Endothelial cell of umbilical vein (primary cell): ENCODE measurements at regions not wholly inside any gene's neighbourhood (a gene's known extent, or its start where the extent isn't known, plus 50 kb on each side); places are given as distances from the start of the nearest gene placed in this dataset.

Experiments
- BruUV-seq: library from RNA; stranded (reverse); fragments of 400-500 nt; replicated peaks from 2 replicates; lab custom pipeline; 2021; lab: Mats Ljungman, UMichigan
- CTCF ChIA-PET: fragments of 300-600, 350-600 bp; sonication (Branson Sonifier 250); formaldehyde crosslinking; loops from one replicate; lab custom pipeline; 2021; ENCODE audit warnings: antibody characterized with exemption, inconsistent platforms; lab: Charles Lee
- POLR2A ChIA-PET: fragments of 300-600, 350-600 bp; sonication (Branson Sonifier 250); formaldehyde crosslinking; loops from one replicate; lab custom pipeline; 2021; ENCODE audit warnings: antibody characterized with exemption, inconsistent platforms; lab: Charles Lee
- DNase-seq: peaks from one replicate; pipeline ENCODE4 v3.0.0-alpha.2; 2011; ENCODE audit warnings: low read depth, low spot score
- FAIRE-seq: peaks from 2 replicates; lab custom pipeline; 2011; peaks lifted over from hg19 to GRCh38; lab: Jason Lieb, UNC
- H2AFZ ChIP-seq: 2 replicates; pipeline ENCODE4 v1.6.0; 2012; ENCODE audit warnings: low read depth, low read length, control low read depth, inconsistent platforms
- H3K27ac ChIP-seq: 2 replicates; pipeline ENCODE4 v1.5.1; 2011; ENCODE audit warnings: low read depth, mild to moderate bottlenecking, control low read depth, low read length, moderate library complexity; ENCODE audit not compliant: insufficient read depth
- H3K27me3 ChIP-seq, 2 experiments: 2 replicates each; pipeline versions ENCODE4 v1.6.0 to v1.6.1; 2011; ENCODE audit warnings: low read length in 2 of 2, mixed read lengths in 1 of 2; ENCODE audit not compliant: control insufficient read depth in 2 of 2, insufficient read depth in 2 of 2
- H3K36me3 ChIP-seq, 2 experiments: 2 replicates in 1 of 2; 3 replicates in 1 of 2; pipeline ENCODE4 v1.5.1; 2011; ENCODE audit warnings: low read length in 2 of 2, mild to moderate bottlenecking in 1 of 2, moderate library complexity in 1 of 2; ENCODE audit not compliant: control insufficient read depth in 2 of 2, insufficient read depth in 2 of 2; ENCODE audit errors: extremely low read depth in 1 of 2
- H3K4me1 ChIP-seq: 3 replicates; pipeline ENCODE4 v1.5.1; 2011; ENCODE audit warnings: mild to moderate bottlenecking, low read length; ENCODE audit not compliant: control insufficient read depth, insufficient read depth; ENCODE audit errors: extremely low read depth
- H3K4me2 ChIP-seq: 2 replicates; pipeline ENCODE4 v1.6.1; 2011; ENCODE audit warnings: low read length, control low read depth, mixed read lengths; ENCODE audit not compliant: insufficient read depth
- H3K4me3 ChIP-seq, 3 experiments: fragments of 200-600 bp in 1 of 3; sonication (generic), shearing (Covaris generic) in 1 of 3; replicated peaks in 1 of 3; 2 replicates each; pipeline ENCODE4 v1.5.1; 2011 to 2016; ENCODE audit warnings: control low read depth in 3 of 3, low read length in 3 of 3, mild to moderate bottlenecking in 2 of 3, inconsistent platforms in 1 of 3, low read depth in 1 of 3, moderate library complexity in 1 of 3; ENCODE audit not compliant: insufficient read depth in 1 of 3
- H3K79me2 ChIP-seq: 2 replicates; pipeline ENCODE4 v1.6.0; 2012; ENCODE audit warnings: low read length, inconsistent platforms; ENCODE audit not compliant: control insufficient read depth, insufficient read depth
- H3K9ac ChIP-seq: replicated peaks from 2 replicates; pipeline ENCODE3; 2011; ENCODE audit warnings: low read length, control low read depth; ENCODE audit not compliant: insufficient read depth; ENCODE audit errors: extremely low read depth
- H3K9me1 ChIP-seq: replicated peaks from 3 replicates; pipeline ENCODE4 v1.6.0; 2011; ENCODE audit warnings: mild to moderate bottlenecking, low read length; ENCODE audit not compliant: control insufficient read depth, insufficient read depth; ENCODE audit errors: extremely low read depth
- H3K9me3 ChIP-seq: replicated peaks from 2 replicates; pipeline ENCODE4 v1.5.1; 2012; ENCODE audit warnings: low read length, inconsistent platforms; ENCODE audit not compliant: control insufficient read depth, insufficient read depth
- H4K20me1 ChIP-seq: replicated peaks from 2 replicates; pipeline ENCODE3; 2011; ENCODE audit warnings: mild to moderate bottlenecking, low read length; ENCODE audit not compliant: control insufficient read depth, insufficient read depth; ENCODE audit errors: extremely low read depth
- EZH2 ChIP-seq: IDR thresholded peaks from 2 replicates; pipeline ENCODE4 v1.6.1; 2012; ENCODE audit warnings: borderline replicate concordance, low read depth, mild to moderate bottlenecking, moderate library complexity, low read length, inconsistent platforms; ENCODE audit not compliant: severe bottlenecking
- FOS ChIP-seq: IDR thresholded peaks from 2 replicates; pipeline ENCODE4 v1.6.1; 2011; ENCODE audit warnings: mild to moderate bottlenecking, low read length, moderate library complexity, borderline replicate concordance; ENCODE audit not compliant: insufficient read depth
- GATA2 ChIP-seq: IDR thresholded peaks from 2 replicates; pipeline ENCODE4 v1.7.0; 2011; ENCODE audit warnings: low read depth, mild to moderate bottlenecking, moderate library complexity, mixed read lengths, low read length; ENCODE audit not compliant: insufficient read length, insufficient read depth
- JUN ChIP-seq: IDR thresholded peaks from 2 replicates; pipeline ENCODE4 v1.6.1; 2011; ENCODE audit warnings: borderline replicate concordance, low read depth; ENCODE audit not compliant: insufficient read length, insufficient read depth
- MYC ChIP-seq: IDR thresholded peaks from one replicate; pipeline ENCODE4 v1.6.1; 2011; ENCODE audit warnings: mild to moderate bottlenecking, low read depth, low read length
- POLR2A ChIP-seq: IDR thresholded peaks from 2 replicates; pipeline ENCODE4 v1.6.1; 2012; ENCODE audit warnings: low read depth, mild to moderate bottlenecking, control low read depth, low read length
- POLR2AphosphoS5 ChIP-seq: IDR thresholded peaks from 2 replicates; pipeline ENCODE4 v1.6.1; 2012; ENCODE audit warnings: low read depth, mild to moderate bottlenecking, control low read depth, low read length, moderate library complexity; ENCODE audit not compliant: insufficient read depth
- dilution Hi-C: fragments of 300-500 bp; cut with MboI; formaldehyde crosslinking; loops from one replicate; pipeline ENCODE4 v1.15.0; 2019; ENCODE audit warnings: low sequenced_read_pairs; ENCODE audit not compliant: extremely low pct_ligation_motif_present
- intact Hi-C: fragments of 100-400 bp; cut with micrococcal nuclease; formaldehyde crosslinking; loops from one replicate; pipeline ENCODE4 v1.10.0; 2022
- TF ChIP-seq, protein P1 (sequence below): IDR thresholded peaks from 2 replicates; pipeline ENCODE4 v1.6.1; 2011; ENCODE audit not compliant: insufficient read depth, insufficient read length
- TF ChIP-seq, protein P2 (sequence below), 2 donors: IDR thresholded peaks; 1 replicate in 1 of 2; 2 replicates in 1 of 2; pipeline ENCODE4 v1.5.1; 2011; ENCODE audit warnings: low read length in 2 of 2, mild to moderate bottlenecking in 2 of 2, moderate library complexity in 2 of 2, control low read depth in 1 of 2, inconsistent platforms in 1 of 2, low read depth in 1 of 2; ENCODE audit not compliant: insufficient read depth in 1 of 2; ENCODE audit errors: extremely low read depth in 1 of 2

DNA sequence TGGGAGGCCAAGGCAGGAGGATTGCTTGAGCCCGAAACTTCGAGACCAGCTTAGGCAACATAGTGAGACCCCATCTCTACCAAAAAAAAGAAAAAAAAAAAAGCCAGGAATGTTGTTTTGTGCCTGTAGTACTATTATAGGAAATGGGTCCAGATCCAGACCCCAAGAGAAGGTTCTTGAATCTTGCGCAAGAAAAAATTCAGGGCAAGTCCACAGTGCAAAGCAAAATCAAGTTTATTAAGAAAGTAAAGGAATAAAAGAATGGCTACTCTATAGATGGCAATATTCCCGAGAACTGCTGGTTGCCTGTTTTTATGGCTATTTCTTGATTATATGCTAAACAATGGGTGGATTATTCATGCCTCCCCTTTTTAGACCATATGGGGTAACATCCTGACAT, 51.2 kb upstream of the RDX start:
- dilution Hi-C loops = no loop called here
- no peak for FAIRE-seq
- CTCF ChIA-PET = no interaction called here

More for the DNA sequence above, 51.2 kb upstream of the RDX start:
- Histone ChIP-seq H3K27me3 (no peaks in the 10 kb centered on the region), H3K79me2 (no peaks in the 10 kb centered on the region), H3K4me3 (no peak overlapping the region), H3K9me1 (no peaks in the 10 kb centered on the region), H3K4me1 (peaks cover 6% of the 10 kb centered on the region), H3K9ac (no peak overlapping the region), H4K20me1 (no peaks in the 10 kb centered on the region), H3K27ac (no peak overlapping the region), H3K36me3 (no peaks in the 10 kb centered on the region), H3K4me2 (no peak overlapping the region), H3K9me3 (no peaks in the 10 kb centered on the region), H2AFZ (no peak overlapping the region)
- POLR2A ChIA-PET = no interaction called here
- TF ChIP-seq POLR2AphosphoS5 (no peak), MYC (no peak), FOS (no peak), POLR2A (no peak), JUN (no peak), GATA2 (no peak), EZH2 (no peak)
- TF ChIP-seq, protein P1, sequence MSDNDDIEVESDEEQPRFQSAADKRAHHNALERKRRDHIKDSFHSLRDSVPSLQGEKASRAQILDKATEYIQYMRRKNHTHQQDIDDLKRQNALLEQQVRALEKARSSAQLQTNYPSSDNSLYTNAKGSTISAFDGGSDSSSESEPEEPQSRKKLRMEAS = no peak
- TF ChIP-seq, protein P2, sequence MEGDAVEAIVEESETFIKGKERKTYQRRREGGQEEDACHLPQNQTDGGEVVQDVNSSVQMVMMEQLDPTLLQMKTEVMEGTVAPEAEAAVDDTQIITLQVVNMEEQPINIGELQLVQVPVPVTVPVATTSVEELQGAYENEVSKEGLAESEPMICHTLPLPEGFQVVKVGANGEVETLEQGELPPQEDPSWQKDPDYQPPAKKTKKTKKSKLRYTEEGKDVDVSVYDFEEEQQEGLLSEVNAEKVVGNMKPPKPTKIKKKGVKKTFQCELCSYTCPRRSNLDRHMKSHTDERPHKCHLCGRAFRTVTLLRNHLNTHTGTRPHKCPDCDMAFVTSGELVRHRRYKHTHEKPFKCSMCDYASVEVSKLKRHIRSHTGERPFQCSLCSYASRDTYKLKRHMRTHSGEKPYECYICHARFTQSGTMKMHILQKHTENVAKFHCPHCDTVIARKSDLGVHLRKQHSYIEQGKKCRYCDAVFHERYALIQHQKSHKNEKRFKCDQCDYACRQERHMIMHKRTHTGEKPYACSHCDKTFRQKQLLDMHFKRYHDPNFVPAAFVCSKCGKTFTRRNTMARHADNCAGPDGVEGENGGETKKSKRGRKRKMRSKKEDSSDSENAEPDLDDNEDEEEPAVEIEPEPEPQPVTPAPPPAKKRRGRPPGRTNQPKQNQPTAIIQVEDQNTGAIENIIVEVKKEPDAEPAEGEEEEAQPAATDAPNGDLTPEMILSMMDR (IDR thresholded peaks at IDR 0.05; ENCODE audit: extremely low read depth in 1 of 2, insufficient read depth in 1 of 2, low read depth in 1 of 2, low read length in 2 of 2) = no peak
- intact Hi-C loops = loop anchor here (2.0 kb wide), 1 partner anchor 13 kb away; no protein-coding TSS in a partner anchor
- no TSS peak for BruUV-seq
- no peak for DNase-seq
